Keratinocyte (primary cell): ENCODE measurements at regions not wholly inside any gene's neighbourhood (a gene's known extent, or its start where the extent isn't known, plus 50 kb on each side); places are given as distances from the start of the nearest gene placed in this dataset.

Experiments
- CTCF ChIP-seq, 3 experiments: IDR thresholded peaks in 1 of 3; conservative IDR thresholded peaks in 1 of 3; optimal IDR thresholded peaks in 1 of 3; 2 replicates in 2 of 3; 3 replicates in 1 of 3; pipeline versions ENCODE3 to v1.5.1; 2011; ENCODE audit warnings: low read length in 3 of 3, mild to moderate bottlenecking in 3 of 3, moderate library complexity in 2 of 3, control low read depth in 1 of 3, inconsistent platforms in 1 of 3; ENCODE audit not compliant: insufficient read depth in 2 of 3; ENCODE audit errors: extremely low read depth in 1 of 3
- EZH2 ChIP-seq: IDR thresholded peaks from one replicate; pipeline ENCODE4 v1.6.1; 2012; ENCODE audit warnings: inconsistent platforms, mild to moderate bottlenecking, low read length, moderate library complexity

- TF ChIP-seq CTCF (optimal IDR thresholded peaks at IDR 0.05 in 1 of 3, IDR thresholded peaks at IDR 0.05 in 1 of 3, conservative IDR thresholded peaks at IDR 0.05 in 1 of 3; ENCODE audit: extremely low read depth in 1 of 3, insufficient read depth in 2 of 3, low read length in 3 of 3) (no peak), EZH2 (no peak)
These were observed 1081.5 kb downstream of the GALC start for GRCh38 chr14:86911486-86911885.
